Endothelial cell of umbilical vein (primary cell): ENCODE measurements at regions not wholly inside any gene's neighbourhood (a gene's known extent, or its start where the extent isn't known, plus 50 kb on each side); places are given as distances from the start of the nearest gene placed in this dataset.

ENCODE experiments used
- BruUV-seq: library from RNA; stranded (reverse); fragments of 400-500 nt; replicated peaks from 2 replicates; lab custom pipeline; 2021; lab: Mats Ljungman, UMichigan
- CTCF ChIA-PET: fragments of 300-600, 350-600 bp; sonication (Branson Sonifier 250); formaldehyde crosslinking; loops from one replicate; lab custom pipeline; 2021; ENCODE audit warnings: antibody characterized with exemption, inconsistent platforms; lab: Charles Lee
- POLR2A ChIA-PET: fragments of 300-600, 350-600 bp; sonication (Branson Sonifier 250); formaldehyde crosslinking; loops from one replicate; lab custom pipeline; 2021; ENCODE audit warnings: antibody characterized with exemption, inconsistent platforms; lab: Charles Lee
- DNase-seq: peaks from one replicate; pipeline ENCODE4 v3.0.0-alpha.2; 2011; ENCODE audit warnings: low read depth, low spot score
- FAIRE-seq: peaks from 2 replicates; lab custom pipeline; 2011; peaks lifted over from hg19 to GRCh38; lab: Jason Lieb, UNC
- H2AFZ ChIP-seq: 2 replicates; pipeline ENCODE4 v1.6.0; 2012; ENCODE audit warnings: low read depth, low read length, control low read depth, inconsistent platforms
- H3K27ac ChIP-seq: 2 replicates; pipeline ENCODE4 v1.5.1; 2011; ENCODE audit warnings: low read depth, mild to moderate bottlenecking, control low read depth, low read length, moderate library complexity; ENCODE audit not compliant: insufficient read depth
- H3K27me3 ChIP-seq, 2 experiments: 2 replicates each; pipeline versions ENCODE4 v1.6.0 to v1.6.1; 2011; ENCODE audit warnings: low read length in 2 of 2, mixed read lengths in 1 of 2; ENCODE audit not compliant: control insufficient read depth in 2 of 2, insufficient read depth in 2 of 2
- H3K36me3 ChIP-seq, 2 experiments: 2 replicates in 1 of 2; 3 replicates in 1 of 2; pipeline ENCODE4 v1.5.1; 2011; ENCODE audit warnings: low read length in 2 of 2, mild to moderate bottlenecking in 1 of 2, moderate library complexity in 1 of 2; ENCODE audit not compliant: control insufficient read depth in 2 of 2, insufficient read depth in 2 of 2; ENCODE audit errors: extremely low read depth in 1 of 2
- H3K4me1 ChIP-seq: 3 replicates; pipeline ENCODE4 v1.5.1; 2011; ENCODE audit warnings: mild to moderate bottlenecking, low read length; ENCODE audit not compliant: control insufficient read depth, insufficient read depth; ENCODE audit errors: extremely low read depth
- H3K4me2 ChIP-seq: 2 replicates; pipeline ENCODE4 v1.6.1; 2011; ENCODE audit warnings: low read length, control low read depth, mixed read lengths; ENCODE audit not compliant: insufficient read depth
- H3K4me3 ChIP-seq, 3 experiments: fragments of 200-600 bp in 1 of 3; sonication (generic), shearing (Covaris generic) in 1 of 3; replicated peaks in 1 of 3; 2 replicates each; pipeline ENCODE4 v1.5.1; 2011 to 2016; ENCODE audit warnings: control low read depth in 3 of 3, low read length in 3 of 3, mild to moderate bottlenecking in 2 of 3, inconsistent platforms in 1 of 3, low read depth in 1 of 3, moderate library complexity in 1 of 3; ENCODE audit not compliant: insufficient read depth in 1 of 3
- H3K79me2 ChIP-seq: 2 replicates; pipeline ENCODE4 v1.6.0; 2012; ENCODE audit warnings: low read length, inconsistent platforms; ENCODE audit not compliant: control insufficient read depth, insufficient read depth
- H3K9ac ChIP-seq: replicated peaks from 2 replicates; pipeline ENCODE3; 2011; ENCODE audit warnings: low read length, control low read depth; ENCODE audit not compliant: insufficient read depth; ENCODE audit errors: extremely low read depth
- H3K9me1 ChIP-seq: replicated peaks from 3 replicates; pipeline ENCODE4 v1.6.0; 2011; ENCODE audit warnings: mild to moderate bottlenecking, low read length; ENCODE audit not compliant: control insufficient read depth, insufficient read depth; ENCODE audit errors: extremely low read depth
- H3K9me3 ChIP-seq: replicated peaks from 2 replicates; pipeline ENCODE4 v1.5.1; 2012; ENCODE audit warnings: low read length, inconsistent platforms; ENCODE audit not compliant: control insufficient read depth, insufficient read depth
- H4K20me1 ChIP-seq: replicated peaks from 2 replicates; pipeline ENCODE3; 2011; ENCODE audit warnings: mild to moderate bottlenecking, low read length; ENCODE audit not compliant: control insufficient read depth, insufficient read depth; ENCODE audit errors: extremely low read depth
- EZH2 ChIP-seq: IDR thresholded peaks from 2 replicates; pipeline ENCODE4 v1.6.1; 2012; ENCODE audit warnings: borderline replicate concordance, low read depth, mild to moderate bottlenecking, moderate library complexity, low read length, inconsistent platforms; ENCODE audit not compliant: severe bottlenecking
- FOS ChIP-seq: IDR thresholded peaks from 2 replicates; pipeline ENCODE4 v1.6.1; 2011; ENCODE audit warnings: mild to moderate bottlenecking, low read length, moderate library complexity, borderline replicate concordance; ENCODE audit not compliant: insufficient read depth
- GATA2 ChIP-seq: IDR thresholded peaks from 2 replicates; pipeline ENCODE4 v1.7.0; 2011; ENCODE audit warnings: low read depth, mild to moderate bottlenecking, moderate library complexity, mixed read lengths, low read length; ENCODE audit not compliant: insufficient read length, insufficient read depth
- JUN ChIP-seq: IDR thresholded peaks from 2 replicates; pipeline ENCODE4 v1.6.1; 2011; ENCODE audit warnings: borderline replicate concordance, low read depth; ENCODE audit not compliant: insufficient read length, insufficient read depth
- MYC ChIP-seq: IDR thresholded peaks from one replicate; pipeline ENCODE4 v1.6.1; 2011; ENCODE audit warnings: mild to moderate bottlenecking, low read depth, low read length
- POLR2A ChIP-seq: IDR thresholded peaks from 2 replicates; pipeline ENCODE4 v1.6.1; 2012; ENCODE audit warnings: low read depth, mild to moderate bottlenecking, control low read depth, low read length
- POLR2AphosphoS5 ChIP-seq: IDR thresholded peaks from 2 replicates; pipeline ENCODE4 v1.6.1; 2012; ENCODE audit warnings: low read depth, mild to moderate bottlenecking, control low read depth, low read length, moderate library complexity; ENCODE audit not compliant: insufficient read depth
- dilution Hi-C: fragments of 300-500 bp; cut with MboI; formaldehyde crosslinking; loops from one replicate; pipeline ENCODE4 v1.15.0; 2019; ENCODE audit warnings: low sequenced_read_pairs; ENCODE audit not compliant: extremely low pct_ligation_motif_present
- intact Hi-C: fragments of 100-400 bp; cut with micrococcal nuclease; formaldehyde crosslinking; loops from one replicate; pipeline ENCODE4 v1.10.0; 2022
- TF ChIP-seq, protein P1 (sequence below), 2 donors: IDR thresholded peaks; 1 replicate in 1 of 2; 2 replicates in 1 of 2; pipeline ENCODE4 v1.5.1; 2011; ENCODE audit warnings: low read length in 2 of 2, mild to moderate bottlenecking in 2 of 2, moderate library complexity in 2 of 2, control low read depth in 1 of 2, inconsistent platforms in 1 of 2, low read depth in 1 of 2; ENCODE audit not compliant: insufficient read depth in 1 of 2; ENCODE audit errors: extremely low read depth in 1 of 2
- TF ChIP-seq, protein P2 (sequence below): IDR thresholded peaks from 2 replicates; pipeline ENCODE4 v1.6.1; 2011; ENCODE audit not compliant: insufficient read depth, insufficient read length

DNA sequence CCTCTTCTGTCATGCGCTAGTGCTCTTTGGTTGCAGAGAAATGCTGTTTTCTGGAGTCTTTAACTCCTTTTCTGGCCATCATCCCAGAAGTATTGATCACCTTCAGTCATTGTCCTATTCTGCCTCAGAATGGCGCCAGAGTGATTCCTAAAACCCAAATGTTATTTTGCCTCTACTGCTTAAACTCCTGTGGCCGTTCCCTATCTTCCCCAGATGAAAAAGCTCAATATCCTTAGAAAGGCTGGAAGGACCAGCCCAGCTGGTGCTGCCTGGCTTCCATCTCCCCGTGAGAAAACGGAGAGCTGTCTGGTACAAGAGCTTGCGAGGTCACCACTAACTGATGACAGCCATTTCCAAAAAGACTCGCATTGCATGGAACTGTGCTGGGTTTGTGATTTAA is 179.1 kb downstream of the RBM26 start:
- no peaks in the 10 kb centered on the region for H3K4me1 ChIP-seq
- no peak overlapping the region for H3K9ac ChIP-seq
- no peak overlapping the region for H3K4me3 ChIP-seq
- intact Hi-C loops (no loop called here), dilution Hi-C loops (no loop called here)
- H4K20me1 ChIP-seq = no peaks in the 10 kb centered on the region
- no peak for TF ChIP-seq FOS
- TF ChIP-seq MYC = no peak
- TF ChIP-seq, protein P1, sequence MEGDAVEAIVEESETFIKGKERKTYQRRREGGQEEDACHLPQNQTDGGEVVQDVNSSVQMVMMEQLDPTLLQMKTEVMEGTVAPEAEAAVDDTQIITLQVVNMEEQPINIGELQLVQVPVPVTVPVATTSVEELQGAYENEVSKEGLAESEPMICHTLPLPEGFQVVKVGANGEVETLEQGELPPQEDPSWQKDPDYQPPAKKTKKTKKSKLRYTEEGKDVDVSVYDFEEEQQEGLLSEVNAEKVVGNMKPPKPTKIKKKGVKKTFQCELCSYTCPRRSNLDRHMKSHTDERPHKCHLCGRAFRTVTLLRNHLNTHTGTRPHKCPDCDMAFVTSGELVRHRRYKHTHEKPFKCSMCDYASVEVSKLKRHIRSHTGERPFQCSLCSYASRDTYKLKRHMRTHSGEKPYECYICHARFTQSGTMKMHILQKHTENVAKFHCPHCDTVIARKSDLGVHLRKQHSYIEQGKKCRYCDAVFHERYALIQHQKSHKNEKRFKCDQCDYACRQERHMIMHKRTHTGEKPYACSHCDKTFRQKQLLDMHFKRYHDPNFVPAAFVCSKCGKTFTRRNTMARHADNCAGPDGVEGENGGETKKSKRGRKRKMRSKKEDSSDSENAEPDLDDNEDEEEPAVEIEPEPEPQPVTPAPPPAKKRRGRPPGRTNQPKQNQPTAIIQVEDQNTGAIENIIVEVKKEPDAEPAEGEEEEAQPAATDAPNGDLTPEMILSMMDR (IDR thresholded peaks at IDR 0.05; ENCODE audit: extremely low read depth in 1 of 2, insufficient read depth in 1 of 2, low read depth in 1 of 2, low read length in 2 of 2) = no peak
- TF ChIP-seq, protein P2, sequence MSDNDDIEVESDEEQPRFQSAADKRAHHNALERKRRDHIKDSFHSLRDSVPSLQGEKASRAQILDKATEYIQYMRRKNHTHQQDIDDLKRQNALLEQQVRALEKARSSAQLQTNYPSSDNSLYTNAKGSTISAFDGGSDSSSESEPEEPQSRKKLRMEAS = no peak
- no peak for TF ChIP-seq GATA2
- no peak for TF ChIP-seq EZH2
- no peak for TF ChIP-seq JUN
- no peak for TF ChIP-seq POLR2AphosphoS5
- TF ChIP-seq POLR2A = no peak
- H3K9me1 ChIP-seq = no peaks in the 10 kb centered on the region
- H2AFZ ChIP-seq = no peak overlapping the region
- H3K27me3 ChIP-seq = peaks cover 2 to 5% of the 10 kb centered on the region in 2 experiments
- no peak for FAIRE-seq
- H3K79me2 ChIP-seq = no peaks in the 10 kb centered on the region
- H3K27ac ChIP-seq = no peak overlapping the region
- no peaks in the 10 kb centered on the region for H3K9me3 ChIP-seq
- no peak overlapping the region for H3K4me2 ChIP-seq
- H3K36me3 ChIP-seq = no peaks in the 10 kb centered on the region
- BruUV-seq = no TSS peak
- no peak for DNase-seq
- CTCF ChIA-PET = no interaction called here
- POLR2A ChIA-PET = no interaction called here
